HL-60 (cell line): ENCODE measurements at regions not wholly inside any gene's neighbourhood (a gene's known extent, or its start where the extent isn't known, plus 50 kb on each side); places are given as distances from the start of the nearest gene placed in this dataset.

Source experiments
- DNase-seq, 2 experiments: peaks; one replicate each; pipeline ENCODE4 v3.0.0-alpha.2; 2010 to 2020; ENCODE audit warnings: low read depth in 1 of 2, low spot score in 1 of 2
- H3K27ac ChIP-seq: fragments of 250-450 bp; sonication (Bioruptor Pico); replicated peaks from 2 replicates; pipeline ENCODE4 v1.5.1; 2020; ENCODE audit warnings: mild to moderate bottlenecking, moderate library complexity
- H3K27me3 ChIP-seq: fragments of 250-450 bp; sonication (Bioruptor Pico); 2 replicates; pipeline ENCODE4 v1.5.1; 2021; ENCODE audit warnings: mild to moderate bottlenecking, moderate library complexity; ENCODE audit not compliant: insufficient read depth, poor library complexity, severe bottlenecking
- H3K4me3 ChIP-seq: replicated peaks from 2 replicates; pipeline ENCODE4 v1.5.1; 2011; ENCODE audit warnings: mild to moderate bottlenecking, control low read depth, low read length; ENCODE audit not compliant: insufficient read depth
- CTCF ChIP-seq: IDR thresholded peaks from one replicate; pipeline ENCODE4 v1.5.1; 2011; ENCODE audit warnings: low read length, control low read depth, inconsistent platforms; ENCODE audit not compliant: insufficient read depth
- GABPA ChIP-seq: IDR thresholded peaks from 2 replicates; pipeline ENCODE4 v1.6.1; 2012; ENCODE audit warnings: low read depth
- POLR2AphosphoS5 ChIP-seq: IDR thresholded peaks from 2 replicates; pipeline ENCODE4 v1.6.1; 2012; ENCODE audit warnings: low read depth
- REST ChIP-seq: IDR thresholded peaks from 2 replicates; pipeline ENCODE4 v1.6.1; 2012; ENCODE audit warnings: low read depth; ENCODE audit not compliant: insufficient replicate concordance
- SPI1 ChIP-seq: IDR thresholded peaks from 2 replicates; pipeline ENCODE4 v1.6.1; 2012; ENCODE audit warnings: low read depth, mild to moderate bottlenecking, borderline replicate concordance

GRCh38 chr3:194937882-194938321 is 252.2 kb downstream of the FAM43A start:
- no peaks in the 10 kb centered on the region for H3K27me3 ChIP-seq
- H3K4me3 ChIP-seq, result no peak overlapping the region
- no peak overlapping the region for H3K27ac ChIP-seq
- no peak for DNase-seq
- TF ChIP-seq GABPA (no peak), REST (no peak), POLR2AphosphoS5 (no peak), CTCF (no peak), SPI1 (no peak)

- TF ChIP-seq CTCF (no peak), GABPA (no peak), SPI1 (no peak), REST (no peak), POLR2AphosphoS5 (no peak)
- DNase-seq, result no peak
- Histone ChIP-seq H3K27me3 (no peaks in the 10 kb centered on the region), H3K4me3 (no peak overlapping the region), H3K27ac (no peak overlapping the region)
These were observed 253.3 kb downstream of the FAM43A start for GRCh38 chr3:194938845-194939531.

GRCh38 chr3:194939532-194939909 is 253.8 kb downstream of the FAM43A start:
- Histone ChIP-seq H3K27ac (no peak overlapping the region), H3K27me3 (no peaks in the 10 kb centered on the region), H3K4me3 (no peak overlapping the region)
- TF ChIP-seq POLR2AphosphoS5 (no peak), CTCF (no peak), GABPA (no peak), SPI1 (no peak), REST (no peak)
- no peak for DNase-seq
